Islet of Langerhans (tissue), 1 donor: ENCODE measurements at regions not wholly inside any gene's neighbourhood (a gene's known extent, or its start where the extent isn't known, plus 50 kb on each side); places are given as distances from the start of the nearest gene placed in this dataset.

Experiments used
- FAIRE-seq: peaks from one replicate; lab custom pipeline; 2011; peaks lifted over from hg19 to GRCh38; lab: Jason Lieb, UNC

- FAIRE-seq, result no peak
Measured at GRCh38 chr6:40907198-40907701, 131.8 kb downstream of the UNC5CL start.

GRCh38 chr6:40906759-40907158, 132.3 kb downstream of the UNC5CL start:
- FAIRE-seq, result no peak

- FAIRE-seq, result no peak
Measured at GRCh38 chr6:40904583-40905194, 134.3 kb downstream of the UNC5CL start.

GRCh38 chr6:40903456-40903855, 135.6 kb downstream of the UNC5CL start:
- FAIRE-seq, result no peak

GRCh38 chr6:40901322-40902055, 137.5 kb downstream of the UNC5CL start:
- no peak for FAIRE-seq

- FAIRE-seq, result no peak
Measured at GRCh38 chr6:40900791-40901190, 138.2 kb downstream of the UNC5CL start.

GRCh38 chr6:40899684-40900155, 139.3 kb downstream of the UNC5CL start:
- FAIRE-seq, result no peak

GRCh38 chr6:40898073-40898472, 140.9 kb downstream of the UNC5CL start:
- FAIRE-seq, result no peak

- no peak for FAIRE-seq
Measured at GRCh38 chr6:40897390-40898003, 141.5 kb downstream of the UNC5CL start.

GRCh38 chr6:40896696-40897095, 142.3 kb downstream of the UNC5CL start:
- FAIRE-seq, result no peak

GRCh38 chr6:40894962-40895799, 143.8 kb downstream of the UNC5CL start:
- FAIRE-seq, result no peak

- FAIRE-seq, result no peak
Measured at GRCh38 chr6:40893021-40893420, 146.0 kb downstream of the UNC5CL start.

- FAIRE-seq, result no peak
Measured at GRCh38 chr6:40892223-40892622, 146.8 kb downstream of the UNC5CL start.

- FAIRE-seq, result no peak
Measured at GRCh38 chr6:40891686-40892085, 147.3 kb downstream of the UNC5CL start.

GRCh38 chr6:40891131-40891530, 147.9 kb downstream of the UNC5CL start:
- FAIRE-seq, result no peak

- FAIRE-seq, result no peak
Measured at GRCh38 chr6:40889137-40889832, 149.7 kb downstream of the UNC5CL start.

GRCh38 chr6:40888456-40888990, 150.5 kb downstream of the UNC5CL start:
- FAIRE-seq, result no peak

GRCh38 chr6:40887792-40888340, 151.2 kb downstream of the UNC5CL start:
- no peak for FAIRE-seq

GRCh38 chr6:40887079-40887791, 151.8 kb downstream of the UNC5CL start:
- FAIRE-seq, result no peak

- no peak for FAIRE-seq
Measured at GRCh38 chr6:40885139-40885774, 153.8 kb downstream of the UNC5CL start.
